ENCODE measurements at regions not wholly inside any gene's neighbourhood (a gene's known extent, or its start where the extent isn't known, plus 50 kb on each side); places are given as distances from the start of the nearest gene placed in this dataset.
A peak's percentile ranks its signal among the peaks of the same experiment; 100 is the strongest.
"Not testable (repeated sequence)": the region's sequence is repeated elsewhere in the genome, so short reads cannot be mapped to it uniquely, and the experiment has no call there.

- DNase-seq (ENCODE audit: low read depth in 2 of 2) = no peak
Observed at GRCh38 chr1:96414598-96414997, 307.0 kb upstream of the PTBP2 start.

- DNase-seq (ENCODE audit: low read depth in 2 of 2) = peak; percentile 99
Observed at GRCh38 chr1:96416111-96416595, 305.4 kb upstream of the PTBP2 start.

- no peak for DNase-seq (ENCODE audit: low read depth in 2 of 2)
Observed at GRCh38 chr1:96416701-96417444, 304.7 kb upstream of the PTBP2 start.

- DNase-seq (ENCODE audit: low read depth in 2 of 2) = no peak
Observed at GRCh38 chr1:96418969-96419368, 302.6 kb upstream of the PTBP2 start.

- DNase-seq (ENCODE audit: low read depth in 2 of 2) = peak; percentile 35 to 36
Observed at GRCh38 chr1:96424877-96425276, 296.7 kb upstream of the PTBP2 start.

- no peak for DNase-seq (ENCODE audit: low read depth in 2 of 2)
Observed at GRCh38 chr1:96425382-96426129, 296.0 kb upstream of the PTBP2 start.

- DNase-seq (ENCODE audit: low read depth in 2 of 2) = no peak
Observed at GRCh38 chr1:96427616-96428015, 294.0 kb upstream of the PTBP2 start.

GRCh38 chr1:96445302-96445701 is 276.3 kb upstream of the PTBP2 start:
- DNase-seq (ENCODE audit: low read depth in 2 of 2) = no peak

GRCh38 chr1:96464066-96464465 is 257.5 kb upstream of the PTBP2 start:
- DNase-seq (ENCODE audit: low read depth in 2 of 2) = no peak

GRCh38 chr1:96464522-96464921 is 257.1 kb upstream of the PTBP2 start:
- no peak for DNase-seq (ENCODE audit: low read depth in 2 of 2)

GRCh38 chr1:96464991-96465390 is 256.6 kb upstream of the PTBP2 start:
- no peak for DNase-seq (ENCODE audit: low read depth in 2 of 2)

GRCh38 chr1:96465441-96465840 is 256.1 kb upstream of the PTBP2 start:
- DNase-seq (ENCODE audit: low read depth in 2 of 2) = peak; percentile 76

- no peak for DNase-seq (ENCODE audit: low read depth in 2 of 2)
Observed at GRCh38 chr1:96466842-96467241, 254.7 kb upstream of the PTBP2 start.

GRCh38 chr1:96469726-96470125 is 251.9 kb upstream of the PTBP2 start:
- DNase-seq (ENCODE audit: low read depth in 2 of 2) = not testable (repeated sequence)

GRCh38 chr1:96472471-96472870 is 249.1 kb upstream of the PTBP2 start:
- DNase-seq (ENCODE audit: low read depth in 2 of 2) = peak; percentile 65 to 69

GRCh38 chr1:96473791-96474434 is 247.7 kb upstream of the PTBP2 start:
- peak; percentile 8 to 9 for DNase-seq (ENCODE audit: low read depth in 2 of 2)

GRCh38 chr1:96474985-96475743 is 246.4 kb upstream of the PTBP2 start:
- no peak for DNase-seq (ENCODE audit: low read depth in 2 of 2)

GRCh38 chr1:96475903-96476302 is 245.7 kb upstream of the PTBP2 start:
- DNase-seq (ENCODE audit: low read depth in 2 of 2) = no peak

- no peak for DNase-seq (ENCODE audit: low read depth in 2 of 2)
Observed at GRCh38 chr1:96478228-96478627, 243.4 kb upstream of the PTBP2 start.

- DNase-seq (ENCODE audit: low read depth in 2 of 2) = no peak
Observed at GRCh38 chr1:96481409-96481808, 240.2 kb upstream of the PTBP2 start.

- DNase-seq (ENCODE audit: low read depth in 2 of 2) = no peak
Observed at GRCh38 chr1:96482616-96483015, 239.0 kb upstream of the PTBP2 start.

- no peak for DNase-seq (ENCODE audit: low read depth in 2 of 2)
Observed at GRCh38 chr1:96487394-96487793, 234.2 kb upstream of the PTBP2 start.
